ENCODE measurements at regions not wholly inside any gene's neighbourhood (a gene's known extent, or its start where the extent isn't known, plus 50 kb on each side); places are given as distances from the start of the nearest gene placed in this dataset.

DNA sequence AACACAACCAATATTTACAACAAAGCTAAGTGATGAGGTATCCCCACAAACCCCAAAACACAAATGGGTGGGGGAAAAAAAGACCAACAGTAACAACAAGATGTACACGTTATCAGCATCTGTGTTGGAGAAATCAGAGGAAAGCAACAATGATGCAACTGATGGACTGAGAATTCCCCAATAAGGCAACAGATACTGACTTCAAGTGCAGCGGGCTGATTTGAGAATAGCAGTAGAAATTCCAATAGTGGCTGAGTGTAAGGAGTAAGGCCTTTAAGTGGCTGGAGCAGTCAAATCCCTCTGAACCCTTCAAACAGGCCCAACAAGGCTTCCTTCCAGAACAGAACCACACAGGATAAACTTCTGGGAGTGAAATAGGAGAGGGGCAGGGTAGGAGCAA, 97.6 kb downstream of the TM2D1 start:
- H3K9me2 ChIP-seq (replicated peaks; ENCODE audit: insufficient read depth, low read length) = no peaks in the 10 kb centered on the region
- no peak overlapping the region for H3K9ac ChIP-seq (ENCODE audit: low read length)
- no peaks in the 10 kb centered on the region for H3K4me1 ChIP-seq (ENCODE audit: low read length)
- no peak overlapping the region for H3K27ac ChIP-seq (ENCODE audit: low read length)
- DNase-seq = peak; percentile 23
- no peaks in the 10 kb centered on the region for H3K27me3 ChIP-seq (ENCODE audit: low read length)
- H3K9me3 ChIP-seq (ENCODE audit: low read length) = no peaks in the 10 kb centered on the region
- H2AFZ ChIP-seq (ENCODE audit: low read length) = no peak overlapping the region
- H3K4me2 ChIP-seq (ENCODE audit: low read depth, low read length, poor library complexity, severe bottlenecking) = no peak overlapping the region
- H4K20me1 ChIP-seq (ENCODE audit: insufficient read depth, low read depth, low read length) = no peaks in the 10 kb centered on the region
- H3K4me3 ChIP-seq (ENCODE audit: low read length) = no peak overlapping the region
- no peaks in the 10 kb centered on the region for H3K79me2 ChIP-seq (ENCODE audit: low read length)
- no peaks in the 10 kb centered on the region for H3K36me3 ChIP-seq (ENCODE audit: insufficient read depth, low read length)

DNA sequence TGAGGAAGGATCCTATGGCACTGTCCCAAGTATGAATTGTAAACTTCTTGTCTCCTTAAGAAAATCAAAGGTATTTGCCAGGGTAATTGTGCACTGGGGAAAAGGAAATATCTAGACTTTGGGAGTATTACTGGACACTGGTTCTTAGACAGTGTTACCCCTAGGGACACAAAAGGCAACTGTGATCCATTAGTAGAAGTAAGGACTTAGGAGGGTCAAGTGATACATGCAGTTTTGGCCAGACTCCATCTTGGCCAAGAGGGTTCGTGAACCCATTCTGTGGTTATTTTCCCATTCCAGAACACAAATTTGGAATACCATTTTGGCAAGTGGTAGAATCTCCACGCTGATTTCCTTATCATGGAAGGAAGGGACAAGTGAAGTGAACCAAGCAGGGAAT, 98.1 kb downstream of the TM2D1 start:
- no peaks in the 10 kb centered on the region for H4K20me1 ChIP-seq (ENCODE audit: insufficient read depth, low read depth, low read length)
- no peaks in the 10 kb centered on the region for H3K4me1 ChIP-seq (ENCODE audit: low read length)
- H2AFZ ChIP-seq (ENCODE audit: low read length) = no peak overlapping the region
- H3K9ac ChIP-seq (ENCODE audit: low read length) = no peak overlapping the region
- H3K4me2 ChIP-seq (ENCODE audit: low read depth, low read length, poor library complexity, severe bottlenecking) = no peak overlapping the region
- no peak overlapping the region for H3K27ac ChIP-seq (ENCODE audit: low read length)
- H3K4me3 ChIP-seq (ENCODE audit: low read length) = no peak overlapping the region
- no peaks in the 10 kb centered on the region for H3K9me2 ChIP-seq (replicated peaks; ENCODE audit: insufficient read depth, low read length)
- no peaks in the 10 kb centered on the region for H3K79me2 ChIP-seq (ENCODE audit: low read length)
- H3K27me3 ChIP-seq (ENCODE audit: low read length) = no peaks in the 10 kb centered on the region
- peak; percentile 10 for DNase-seq
- no peaks in the 10 kb centered on the region for H3K9me3 ChIP-seq (ENCODE audit: low read length)
- H3K36me3 ChIP-seq (ENCODE audit: insufficient read depth, low read length) = no peaks in the 10 kb centered on the region

GRCh38 chr1:61623852-61624251, 101.1 kb downstream of the TM2D1 start:
- no peak overlapping the region for H3K9ac ChIP-seq (ENCODE audit: low read length)
- no peaks in the 10 kb centered on the region for H4K20me1 ChIP-seq (ENCODE audit: insufficient read depth, low read depth, low read length)
- no peak overlapping the region for H3K4me3 ChIP-seq (ENCODE audit: low read length)
- H3K27ac ChIP-seq (ENCODE audit: low read length) = no peak overlapping the region
- H3K4me1 ChIP-seq (ENCODE audit: low read length) = no peaks in the 10 kb centered on the region
- no peaks in the 10 kb centered on the region for H3K9me2 ChIP-seq (replicated peaks; ENCODE audit: insufficient read depth, low read length)
- no peaks in the 10 kb centered on the region for H3K36me3 ChIP-seq (ENCODE audit: insufficient read depth, low read length)
- H3K27me3 ChIP-seq (ENCODE audit: low read length) = no peaks in the 10 kb centered on the region
- no peak overlapping the region for H3K4me2 ChIP-seq (ENCODE audit: low read depth, low read length, poor library complexity, severe bottlenecking)
- no peaks in the 10 kb centered on the region for H3K9me3 ChIP-seq (ENCODE audit: low read length)
- no peak overlapping the region for H2AFZ ChIP-seq (ENCODE audit: low read length)
- no peaks in the 10 kb centered on the region for H3K79me2 ChIP-seq (ENCODE audit: low read length)
- no peak for DNase-seq

DNA sequence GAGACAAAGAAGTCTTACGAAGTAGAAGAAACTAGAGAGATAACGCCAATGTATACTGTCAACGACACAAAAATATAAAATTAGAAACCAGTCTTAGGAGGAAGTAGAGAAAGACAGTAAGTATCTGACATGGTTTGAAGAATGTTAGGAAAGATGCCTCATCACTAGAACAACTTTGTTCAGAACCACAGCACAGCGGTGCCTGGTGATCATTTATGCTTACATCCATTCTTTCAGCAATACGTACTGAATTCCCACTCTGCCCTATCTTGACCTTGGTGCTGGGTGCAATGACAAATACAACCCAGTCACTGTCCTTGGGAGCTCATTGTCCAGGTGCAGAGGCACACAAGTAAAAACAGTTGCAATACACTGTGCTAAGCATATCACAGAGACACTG, 104.4 kb downstream of the TM2D1 start:
- no peaks in the 10 kb centered on the region for H3K9me3 ChIP-seq (ENCODE audit: low read length)
- H3K36me3 ChIP-seq (ENCODE audit: insufficient read depth, low read length) = no peaks in the 10 kb centered on the region
- H3K4me2 ChIP-seq (ENCODE audit: low read depth, low read length, poor library complexity, severe bottlenecking) = no peak overlapping the region
- no peak overlapping the region for H3K4me3 ChIP-seq (ENCODE audit: low read length)
- no peaks in the 10 kb centered on the region for H4K20me1 ChIP-seq (ENCODE audit: insufficient read depth, low read depth, low read length)
- no peaks in the 10 kb centered on the region for H3K27me3 ChIP-seq (ENCODE audit: low read length)
- H2AFZ ChIP-seq (ENCODE audit: low read length) = no peak overlapping the region
- H3K9ac ChIP-seq (ENCODE audit: low read length) = no peak overlapping the region
- no peak overlapping the region for H3K27ac ChIP-seq (ENCODE audit: low read length)
- H3K4me1 ChIP-seq (ENCODE audit: low read length) = no peaks in the 10 kb centered on the region
- peak; percentile 2 for DNase-seq
- H3K79me2 ChIP-seq (ENCODE audit: low read length) = no peaks in the 10 kb centered on the region
- H3K9me2 ChIP-seq (replicated peaks; ENCODE audit: insufficient read depth, low read length) = no peaks in the 10 kb centered on the region

GRCh38 chr1:61618755-61619154, 106.2 kb downstream of the TM2D1 start:
- DNase-seq = peak; percentile 20
- H3K79me2 ChIP-seq (ENCODE audit: low read length) = no peaks in the 10 kb centered on the region
- no peak overlapping the region for H3K4me3 ChIP-seq (ENCODE audit: low read length)
- no peaks in the 10 kb centered on the region for H3K27me3 ChIP-seq (ENCODE audit: low read length)
- no peaks in the 10 kb centered on the region for H3K9me2 ChIP-seq (replicated peaks; ENCODE audit: insufficient read depth, low read length)
- H3K4me1 ChIP-seq (ENCODE audit: low read length) = no peaks in the 10 kb centered on the region
- H3K27ac ChIP-seq (ENCODE audit: low read length) = no peak overlapping the region
- H3K4me2 ChIP-seq (ENCODE audit: low read depth, low read length, poor library complexity, severe bottlenecking) = no peak overlapping the region
- H3K9ac ChIP-seq (ENCODE audit: low read length) = no peak overlapping the region
- no peaks in the 10 kb centered on the region for H4K20me1 ChIP-seq (ENCODE audit: insufficient read depth, low read depth, low read length)
- no peaks in the 10 kb centered on the region for H3K9me3 ChIP-seq (ENCODE audit: low read length)
- H2AFZ ChIP-seq (ENCODE audit: low read length) = no peak overlapping the region
- H3K36me3 ChIP-seq (ENCODE audit: insufficient read depth, low read length) = no peaks in the 10 kb centered on the region

DNA sequence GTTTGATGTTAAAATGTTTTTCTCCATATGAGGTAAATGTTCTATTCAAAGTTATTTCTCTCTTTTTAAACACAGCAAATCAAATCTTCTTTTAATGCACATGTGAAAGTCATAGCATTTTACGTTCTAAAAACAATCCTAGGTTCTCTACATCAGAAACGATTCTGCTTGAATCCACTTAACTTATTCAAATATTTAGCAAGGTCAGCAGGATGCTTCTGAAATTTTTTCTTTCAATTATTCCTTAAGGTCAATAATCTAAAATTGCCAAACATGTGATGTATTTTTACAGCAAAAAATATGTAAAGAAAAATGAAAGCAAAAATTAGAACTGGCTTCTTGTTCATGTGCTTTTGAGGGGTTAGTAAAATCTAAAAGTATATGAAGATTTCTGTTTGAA, 106.7 kb downstream of the TM2D1 start:
- Histone ChIP-seq H4K20me1 (ENCODE audit: insufficient read depth, low read depth, low read length) (no peaks in the 10 kb centered on the region), H3K36me3 (ENCODE audit: insufficient read depth, low read length) (no peaks in the 10 kb centered on the region), H3K9ac (ENCODE audit: low read length) (no peak overlapping the region), H3K9me2 (replicated peaks; ENCODE audit: insufficient read depth, low read length) (no peaks in the 10 kb centered on the region), H2AFZ (ENCODE audit: low read length) (no peak overlapping the region), H3K27ac (ENCODE audit: low read length) (no peak overlapping the region), H3K4me3 (ENCODE audit: low read length) (no peak overlapping the region), H3K9me3 (ENCODE audit: low read length) (no peaks in the 10 kb centered on the region), H3K79me2 (ENCODE audit: low read length) (no peaks in the 10 kb centered on the region), H3K27me3 (ENCODE audit: low read length) (no peaks in the 10 kb centered on the region), H3K4me2 (ENCODE audit: low read depth, low read length, poor library complexity, severe bottlenecking) (no peak overlapping the region), H3K4me1 (ENCODE audit: low read length) (no peaks in the 10 kb centered on the region)
- DNase-seq = peak; percentile 21

- H3K4me2 ChIP-seq (ENCODE audit: low read depth, low read length, poor library complexity, severe bottlenecking) = no peak overlapping the region
- peak; percentile 31 for DNase-seq
- H3K36me3 ChIP-seq (ENCODE audit: insufficient read depth, low read length) = no peaks in the 10 kb centered on the region
- no peaks in the 10 kb centered on the region for H3K79me2 ChIP-seq (ENCODE audit: low read length)
- H2AFZ ChIP-seq (ENCODE audit: low read length) = no peak overlapping the region
- no peak overlapping the region for H3K9ac ChIP-seq (ENCODE audit: low read length)
- no peaks in the 10 kb centered on the region for H3K27me3 ChIP-seq (ENCODE audit: low read length)
- H3K4me1 ChIP-seq (ENCODE audit: low read length) = no peaks in the 10 kb centered on the region
- H3K27ac ChIP-seq (ENCODE audit: low read length) = no peak overlapping the region
- H3K9me3 ChIP-seq (ENCODE audit: low read length) = no peaks in the 10 kb centered on the region
- no peaks in the 10 kb centered on the region for H3K9me2 ChIP-seq (replicated peaks; ENCODE audit: insufficient read depth, low read length)
- no peaks in the 10 kb centered on the region for H4K20me1 ChIP-seq (ENCODE audit: insufficient read depth, low read depth, low read length)
- no peak overlapping the region for H3K4me3 ChIP-seq (ENCODE audit: low read length)
These were observed 108.1 kb downstream of the TM2D1 start for GRCh38 chr1:61616830-61617229.

GRCh38 chr1:61612602-61613001, 112.3 kb downstream of the TM2D1 start:
- no peaks in the 10 kb centered on the region for H3K9me2 ChIP-seq (replicated peaks; ENCODE audit: insufficient read depth, low read length)
- no peaks in the 10 kb centered on the region for H3K4me1 ChIP-seq (ENCODE audit: low read length)
- no peak overlapping the region for H2AFZ ChIP-seq (ENCODE audit: low read length)
- H3K9ac ChIP-seq (ENCODE audit: low read length) = no peak overlapping the region
- H4K20me1 ChIP-seq (ENCODE audit: insufficient read depth, low read depth, low read length) = no peaks in the 10 kb centered on the region
- no peak overlapping the region for H3K4me2 ChIP-seq (ENCODE audit: low read depth, low read length, poor library complexity, severe bottlenecking)
- no peaks in the 10 kb centered on the region for H3K36me3 ChIP-seq (ENCODE audit: insufficient read depth, low read length)
- no peaks in the 10 kb centered on the region for H3K9me3 ChIP-seq (ENCODE audit: low read length)
- no peaks in the 10 kb centered on the region for H3K79me2 ChIP-seq (ENCODE audit: low read length)
- H3K27me3 ChIP-seq (ENCODE audit: low read length) = no peaks in the 10 kb centered on the region
- DNase-seq = no peak
- no peak overlapping the region for H3K4me3 ChIP-seq (ENCODE audit: low read length)
- no peak overlapping the region for H3K27ac ChIP-seq (ENCODE audit: low read length)

GRCh38 chr1:61609040-61609439, 115.9 kb downstream of the TM2D1 start:
- no peak overlapping the region for H3K4me2 ChIP-seq (ENCODE audit: low read depth, low read length, poor library complexity, severe bottlenecking)
- no peak for DNase-seq
- H3K4me3 ChIP-seq (ENCODE audit: low read length) = no peak overlapping the region
- no peaks in the 10 kb centered on the region for H3K79me2 ChIP-seq (ENCODE audit: low read length)
- no peaks in the 10 kb centered on the region for H3K9me2 ChIP-seq (replicated peaks; ENCODE audit: insufficient read depth, low read length)
- H3K9ac ChIP-seq (ENCODE audit: low read length) = no peak overlapping the region
- no peak overlapping the region for H3K27ac ChIP-seq (ENCODE audit: low read length)
- no peaks in the 10 kb centered on the region for H3K4me1 ChIP-seq (ENCODE audit: low read length)
- no peaks in the 10 kb centered on the region for H4K20me1 ChIP-seq (ENCODE audit: insufficient read depth, low read depth, low read length)
- no peak overlapping the region for H2AFZ ChIP-seq (ENCODE audit: low read length)
- H3K9me3 ChIP-seq (ENCODE audit: low read length) = no peaks in the 10 kb centered on the region
- no peaks in the 10 kb centered on the region for H3K36me3 ChIP-seq (ENCODE audit: insufficient read depth, low read length)
- no peaks in the 10 kb centered on the region for H3K27me3 ChIP-seq (ENCODE audit: low read length)

Data from Karpas-422 (cell line).